SK-N-SH (cell line): ENCODE measurements at regions not wholly inside any gene's neighbourhood (a gene's known extent, or its start where the extent isn't known, plus 50 kb on each side); places are given as distances from the start of the nearest gene placed in this dataset.

ENCODE experiments used
- CTCF ChIA-PET: fragments of 300-600, 350-600 bp; formaldehyde crosslinking; extraction: SDS; loops from one replicate; lab custom pipeline; 2021; lab: Yijun Ruan, JAX
- POLR2A ChIA-PET: fragments of 350-600 bp; sonication (Branson Sonifier 250); formaldehyde crosslinking; extraction: SDS; loops from one replicate; lab custom pipeline; 2020; ENCODE audit warnings: antibody characterized with exemption, inconsistent platforms; lab: Yijun Ruan, JAX
- DNase-seq: peaks from one replicate; pipeline ENCODE4 v3.0.0; 2012
- H2AFZ ChIP-seq: fragments of 200-600 bp; sonication (generic); 2 replicates; pipeline ENCODE4 v1.8.1; 2016; ENCODE audit warnings: antibody characterized with exemption, mild to moderate bottlenecking, low read depth
- H3F3A ChIP-seq: fragments of 200-600 bp; sonication (generic); replicated peaks from 2 replicates; pipeline ENCODE3; 2016; ENCODE audit warnings: antibody characterized with exemption, mild to moderate bottlenecking; ENCODE audit not compliant: insufficient read depth
- H3K27ac ChIP-seq, 2 experiments: fragments of 200-500 bp in 1 of 2; fragments of 200-600 bp in 1 of 2; sonication (Bioruptor generic) in 1 of 2; sonication (generic), shearing (Covaris generic) in 1 of 2; 2 replicates each; pipeline versions ENCODE4 v1.5.1 to v1.6.1; 2014 to 2016; ENCODE audit warnings: low read depth in 2 of 2, inconsistent platforms in 1 of 2, low read length in 1 of 2, mild to moderate bottlenecking in 1 of 2, mixed read lengths in 1 of 2
- H3K27me3 ChIP-seq: fragments of 200-600 bp; sonication (generic), shearing (Covaris generic); 2 replicates; pipeline ENCODE4 v1.6.1; 2016; ENCODE audit warnings: mixed run types; ENCODE audit not compliant: insufficient read depth
- H3K36me3 ChIP-seq, 2 experiments: fragments of 200-500 bp in 1 of 2; fragments of 200-600 bp in 1 of 2; sonication (Bioruptor generic) in 1 of 2; sonication (generic) in 1 of 2; replicated peaks in 1 of 2; 2 replicates each; pipeline versions ENCODE3 to v1.5.1; 2014 to 2016; ENCODE audit warnings: low read length in 1 of 2, mild to moderate bottlenecking in 1 of 2; ENCODE audit not compliant: insufficient read depth in 2 of 2, control insufficient read depth in 1 of 2
- H3K4me1 ChIP-seq, 2 experiments: fragments of 200-500 bp in 1 of 2; fragments of 200-600 bp in 1 of 2; sonication (Bioruptor generic) in 1 of 2; sonication (generic), shearing (Covaris generic) in 1 of 2; 2 replicates each; pipeline versions ENCODE4 v1.5.1 to v1.6.1; 2014 to 2016; ENCODE audit warnings: low read depth in 1 of 2, low read length in 1 of 2, mixed run types in 1 of 2; ENCODE audit not compliant: insufficient read depth in 2 of 2, control insufficient read depth in 1 of 2
- H3K4me2 ChIP-seq: fragments of 200-600 bp; sonication (generic), shearing (Covaris generic); 2 replicates; pipeline ENCODE4 v1.6.1; 2017; ENCODE audit warnings: mixed run types
- H3K4me3 ChIP-seq, 2 experiments: fragments of 200-500 bp in 1 of 2; fragments of 200-600 bp in 1 of 2; sonication (Bioruptor generic) in 1 of 2; sonication (generic), shearing (Covaris generic) in 1 of 2; 2 replicates each; pipeline versions ENCODE4 v1.5.1 to v1.8.1; 2014 to 2016; ENCODE audit warnings: low read depth in 2 of 2, inconsistent platforms in 1 of 2, low read length in 1 of 2, mild to moderate bottlenecking in 1 of 2, mixed read lengths in 1 of 2, moderate library complexity in 1 of 2
- H3K79me2 ChIP-seq: fragments of 200-600 bp; sonication (generic); 2 replicates; pipeline ENCODE4 v1.8.1; 2017; ENCODE audit warnings: mild to moderate bottlenecking; ENCODE audit not compliant: insufficient read depth
- H3K9ac ChIP-seq: fragments of 200-600 bp; sonication (generic); 2 replicates; pipeline ENCODE4 v1.6.1; 2017; ENCODE audit warnings: mixed run types
- H3K9me2 ChIP-seq: fragments of 200-600 bp; sonication (generic); 2 replicates; pipeline ENCODE4 v1.6.1; 2017; ENCODE audit warnings: mixed run types
- H3K9me3 ChIP-seq: fragments of 200-600 bp; sonication (generic); 2 replicates; pipeline ENCODE4 v1.6.1; 2017; ENCODE audit warnings: mixed run types, mild to moderate bottlenecking, moderate library complexity
- H4K20me1 ChIP-seq: fragments of 200-600 bp; sonication (generic); 2 replicates; pipeline ENCODE4 v1.6.1; 2017; ENCODE audit warnings: mild to moderate bottlenecking, mixed run types; ENCODE audit not compliant: insufficient read depth
- CHD2 ChIP-seq: fragments of 150-350 bp; IDR thresholded peaks from 2 replicates; pipeline ENCODE4 v1.6.1; 2018; ENCODE audit warnings: low read length; ENCODE audit not compliant: partially characterized antibody
- EP300 ChIP-seq, 2 experiments: IDR thresholded peaks; 2 replicates each; pipeline versions ENCODE4 v1.4.0 to v1.6.1; 2012; ENCODE audit warnings: borderline replicate concordance in 1 of 2, low read depth in 1 of 2, low read length in 1 of 2
- FOSL2 ChIP-seq: IDR thresholded peaks from 2 replicates; pipeline ENCODE4 v1.4.0; 2012; ENCODE audit warnings: low read depth, mild to moderate bottlenecking, moderate library complexity, borderline replicate concordance
- FOXM1 ChIP-seq: IDR thresholded peaks from 2 replicates; pipeline ENCODE4 v1.4.0; 2012; ENCODE audit warnings: low read depth, mild to moderate bottlenecking
- GABPA ChIP-seq: IDR thresholded peaks from 2 replicates; pipeline ENCODE4 v1.4.0; 2012; ENCODE audit warnings: low read depth, mild to moderate bottlenecking
- GATA2 ChIP-seq: sonication (generic); formaldehyde crosslinking; IDR thresholded peaks from 2 replicates; pipeline ENCODE4 v1.5.0; 2020; ENCODE audit warnings: mild to moderate bottlenecking, missing genetic modification reagents
- MXI1 ChIP-seq: IDR thresholded peaks from 2 replicates; pipeline ENCODE4 v1.6.1; 2012; ENCODE audit warnings: mild to moderate bottlenecking, low read depth, low read length, improper control_type of control experiment
- NRF1 ChIP-seq: IDR thresholded peaks from 2 replicates; pipeline ENCODE4 v1.6.1; 2012; ENCODE audit warnings: low read depth, mild to moderate bottlenecking, low read length
- POLR2AphosphoS5 ChIP-seq: IDR thresholded peaks from 2 replicates; pipeline ENCODE4 v1.6.1; 2012; ENCODE audit warnings: low read depth, low read length
- RAD21 ChIP-seq: IDR thresholded peaks from 2 replicates; pipeline ENCODE4 v1.6.1; 2012; ENCODE audit warnings: mild to moderate bottlenecking, low read length
- RFX5 ChIP-seq: IDR thresholded peaks from 2 replicates; pipeline ENCODE4 v1.6.1; 2012; ENCODE audit warnings: mild to moderate bottlenecking, improper control_type of control experiment, low read length
- SIN3A ChIP-seq: IDR thresholded peaks from 2 replicates; pipeline ENCODE4 v1.6.1; 2012; ENCODE audit warnings: low read depth, mild to moderate bottlenecking, low read length, moderate library complexity, borderline replicate concordance
- SMC3 ChIP-seq: IDR thresholded peaks from 2 replicates; pipeline ENCODE4 v1.6.1; 2012; ENCODE audit warnings: low read depth, low read length, improper control_type of control experiment
- YY1 ChIP-seq: IDR thresholded peaks from 2 replicates; pipeline ENCODE4 v1.4.0; 2012; ENCODE audit warnings: low read depth, mild to moderate bottlenecking
- WGBS: methylation state at CpG from one replicate; pipeline ENCODE4 v1.1.6; 2017; ENCODE audit warnings: low lambda C conversion rate; 5-methylcytosine and 5-hydroxymethylcytosine counted together
- TF ChIP-seq, protein P1 (sequence below): IDR thresholded peaks from 2 replicates; pipeline ENCODE4; 2012
- TF ChIP-seq, protein P2 (sequence below): IDR thresholded peaks from 2 replicates; pipeline ENCODE4 v1.4.0; 2012; ENCODE audit warnings: low read depth, borderline replicate concordance
- TF ChIP-seq, protein P3 (sequence below): IDR thresholded peaks from 2 replicates; pipeline ENCODE4 v1.6.1; 2012; ENCODE audit warnings: mild to moderate bottlenecking, low read depth, low read length, moderate library complexity

DNA sequence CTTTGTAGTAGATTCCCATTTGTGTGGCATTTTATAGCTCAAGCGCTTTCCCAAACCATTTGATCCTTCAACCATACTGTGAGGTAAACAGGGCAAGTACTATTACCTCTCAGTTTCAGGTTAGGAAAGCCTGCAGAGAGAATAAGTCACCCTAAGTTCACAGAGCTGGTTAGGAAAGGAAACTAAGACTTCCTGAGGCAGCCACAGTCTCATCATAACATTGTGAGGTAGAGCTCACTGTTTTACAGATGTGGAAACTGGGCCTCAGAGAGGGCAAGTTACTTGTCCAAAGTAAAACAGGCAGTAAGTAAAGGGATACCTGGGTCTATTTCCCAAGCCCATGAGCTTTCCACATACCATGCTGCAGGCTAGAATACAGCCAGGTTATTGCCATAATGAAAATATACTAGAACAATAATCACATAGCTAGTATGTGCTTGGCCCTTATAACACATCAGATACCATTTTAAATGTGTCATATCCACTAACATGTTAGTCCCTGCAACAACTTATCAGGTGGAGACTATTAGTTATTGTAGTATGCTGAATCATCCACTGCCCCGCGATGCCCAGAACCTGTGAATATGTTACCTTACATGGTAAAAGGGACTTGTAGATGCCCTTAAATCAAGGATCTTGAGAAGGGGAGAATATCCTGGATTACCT is 150.9 kb upstream of the GRIP1 start:
- Histone ChIP-seq H3K4me3 (no peak overlapping the region), H3K27me3 (no peaks in the 10 kb centered on the region), H3K9ac (no peak overlapping the region), H3K4me1 (no peaks in the 10 kb centered on the region), H3K9me2 (no peaks in the 10 kb centered on the region), H3K4me2 (no peak overlapping the region), H4K20me1 (no peaks in the 10 kb centered on the region), H2AFZ (no peak overlapping the region), H3F3A (no peaks in the 10 kb centered on the region), H3K27ac (no peak overlapping the region), H3K79me2 (no peaks in the 10 kb centered on the region), H3K36me3 (no peaks in the 10 kb centered on the region), H3K9me3 (no peaks in the 10 kb centered on the region)
- DNase-seq, result no peak
- TF ChIP-seq CHD2, result no peak
- TF ChIP-seq, protein P1, sequence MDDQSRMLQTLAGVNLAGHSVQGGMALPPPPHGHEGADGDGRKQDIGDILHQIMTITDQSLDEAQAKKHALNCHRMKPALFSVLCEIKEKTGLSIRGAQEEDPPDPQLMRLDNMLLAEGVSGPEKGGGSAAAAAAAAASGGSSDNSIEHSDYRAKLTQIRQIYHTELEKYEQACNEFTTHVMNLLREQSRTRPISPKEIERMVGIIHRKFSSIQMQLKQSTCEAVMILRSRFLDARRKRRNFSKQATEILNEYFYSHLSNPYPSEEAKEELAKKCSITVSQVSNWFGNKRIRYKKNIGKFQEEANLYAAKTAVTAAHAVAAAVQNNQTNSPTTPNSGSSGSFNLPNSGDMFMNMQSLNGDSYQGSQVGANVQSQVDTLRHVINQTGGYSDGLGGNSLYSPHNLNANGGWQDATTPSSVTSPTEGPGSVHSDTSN, result no peak
- no peak for TF ChIP-seq SMC3
- TF ChIP-seq FOXM1, result no peak
- TF ChIP-seq YY1, result no peak
- TF ChIP-seq EP300 (IDR thresholded peaks at IDR 0.05; ENCODE audit: borderline replicate concordance in 1 of 2, low read depth in 1 of 2, low read length in 1 of 2), result no peak
- TF ChIP-seq, protein P2, sequence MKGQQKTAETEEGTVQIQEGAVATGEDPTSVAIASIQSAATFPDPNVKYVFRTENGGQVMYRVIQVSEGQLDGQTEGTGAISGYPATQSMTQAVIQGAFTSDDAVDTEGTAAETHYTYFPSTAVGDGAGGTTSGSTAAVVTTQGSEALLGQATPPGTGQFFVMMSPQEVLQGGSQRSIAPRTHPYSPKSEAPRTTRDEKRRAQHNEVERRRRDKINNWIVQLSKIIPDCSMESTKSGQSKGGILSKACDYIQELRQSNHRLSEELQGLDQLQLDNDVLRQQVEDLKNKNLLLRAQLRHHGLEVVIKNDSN, result no peak
- no peak for TF ChIP-seq MXI1
- no peak for TF ChIP-seq RAD21
- TF ChIP-seq POLR2AphosphoS5, result no peak
- TF ChIP-seq, protein P3, sequence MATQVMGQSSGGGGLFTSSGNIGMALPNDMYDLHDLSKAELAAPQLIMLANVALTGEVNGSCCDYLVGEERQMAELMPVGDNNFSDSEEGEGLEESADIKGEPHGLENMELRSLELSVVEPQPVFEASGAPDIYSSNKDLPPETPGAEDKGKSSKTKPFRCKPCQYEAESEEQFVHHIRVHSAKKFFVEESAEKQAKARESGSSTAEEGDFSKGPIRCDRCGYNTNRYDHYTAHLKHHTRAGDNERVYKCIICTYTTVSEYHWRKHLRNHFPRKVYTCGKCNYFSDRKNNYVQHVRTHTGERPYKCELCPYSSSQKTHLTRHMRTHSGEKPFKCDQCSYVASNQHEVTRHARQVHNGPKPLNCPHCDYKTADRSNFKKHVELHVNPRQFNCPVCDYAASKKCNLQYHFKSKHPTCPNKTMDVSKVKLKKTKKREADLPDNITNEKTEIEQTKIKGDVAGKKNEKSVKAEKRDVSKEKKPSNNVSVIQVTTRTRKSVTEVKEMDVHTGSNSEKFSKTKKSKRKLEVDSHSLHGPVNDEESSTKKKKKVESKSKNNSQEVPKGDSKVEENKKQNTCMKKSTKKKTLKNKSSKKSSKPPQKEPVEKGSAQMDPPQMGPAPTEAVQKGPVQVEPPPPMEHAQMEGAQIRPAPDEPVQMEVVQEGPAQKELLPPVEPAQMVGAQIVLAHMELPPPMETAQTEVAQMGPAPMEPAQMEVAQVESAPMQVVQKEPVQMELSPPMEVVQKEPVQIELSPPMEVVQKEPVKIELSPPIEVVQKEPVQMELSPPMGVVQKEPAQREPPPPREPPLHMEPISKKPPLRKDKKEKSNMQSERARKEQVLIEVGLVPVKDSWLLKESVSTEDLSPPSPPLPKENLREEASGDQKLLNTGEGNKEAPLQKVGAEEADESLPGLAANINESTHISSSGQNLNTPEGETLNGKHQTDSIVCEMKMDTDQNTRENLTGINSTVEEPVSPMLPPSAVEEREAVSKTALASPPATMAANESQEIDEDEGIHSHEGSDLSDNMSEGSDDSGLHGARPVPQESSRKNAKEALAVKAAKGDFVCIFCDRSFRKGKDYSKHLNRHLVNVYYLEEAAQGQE, result no peak
- no peak for TF ChIP-seq FOSL2
- no peak for TF ChIP-seq GATA2 (CRISPR knock-in tag)
- TF ChIP-seq SIN3A, result no peak
- TF ChIP-seq NRF1, result no peak
- TF ChIP-seq RFX5, result no peak
- no peak for TF ChIP-seq GABPA
- ChIA-PET POLR2A (no interaction called here), CTCF (interaction anchor here (0.6 kb wide), 1 partner anchor 30 kb away, joined by 3 read pairs; no protein-coding TSS in a partner anchor)
- WGBS, result 64% methylated on average over 3 of the region's 3 CpGs
